HG02970 (cell line): ENCODE measurements at regions not wholly inside any gene's neighbourhood (a gene's known extent, or its start where the extent isn't known, plus 50 kb on each side); places are given as distances from the start of the nearest gene placed in this dataset.
"Not testable (repeated sequence)": the region's sequence is repeated elsewhere in the genome, so short reads cannot be mapped to it uniquely, and the experiment has no call there.

Experiments used
- ATAC-seq: cut with Tn5 transposase; IDR thresholded peaks from one replicate; pipeline ENCODE4 v1.9.1; 2021; ENCODE audit warnings: mild to moderate bottlenecking, moderate library complexity, moderate number of reproducible peaks; ENCODE audit not compliant: unreplicated experiment, low FRiP score

DNA sequence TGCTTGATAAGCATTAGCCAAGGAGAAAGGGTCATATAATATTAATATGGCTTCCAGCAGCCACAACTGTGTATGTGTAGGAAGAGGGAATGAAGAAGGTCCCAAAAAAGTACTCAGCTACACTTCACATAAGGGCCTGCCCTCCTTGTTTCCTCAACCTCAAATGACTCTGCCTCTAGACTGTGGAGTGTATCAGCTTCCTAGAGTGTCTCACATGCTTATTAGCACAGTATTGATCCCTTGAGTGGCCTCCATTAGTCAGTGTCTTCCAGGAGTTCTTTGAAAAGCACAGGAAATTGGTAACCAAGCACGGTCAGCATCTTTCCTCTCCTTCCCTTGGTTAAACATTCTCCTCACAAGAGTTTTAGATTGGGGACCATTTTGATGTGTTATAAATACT, 190.4 kb upstream of the ATP10B start:
- no peak for ATAC-seq

DNA sequence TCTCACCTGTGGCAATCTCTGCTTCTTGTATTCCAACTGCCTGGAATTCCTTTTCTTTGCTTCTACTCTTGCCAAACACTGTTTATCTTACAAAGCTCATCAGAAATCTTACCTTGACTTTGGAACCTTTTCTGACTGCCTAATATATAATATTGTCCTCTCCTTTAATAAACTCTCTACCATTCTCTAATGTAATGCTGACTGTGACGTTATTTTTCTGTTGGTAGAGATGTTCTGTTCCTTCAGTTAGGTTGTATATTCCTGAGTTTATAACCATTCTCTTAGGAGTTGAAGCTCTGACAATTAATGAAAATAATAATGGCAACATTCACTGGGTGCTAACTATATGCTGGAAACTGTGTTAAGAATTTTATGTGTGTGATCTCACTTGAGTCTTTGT, 188.8 kb upstream of the ATP10B start:
- no peak for ATAC-seq

DNA sequence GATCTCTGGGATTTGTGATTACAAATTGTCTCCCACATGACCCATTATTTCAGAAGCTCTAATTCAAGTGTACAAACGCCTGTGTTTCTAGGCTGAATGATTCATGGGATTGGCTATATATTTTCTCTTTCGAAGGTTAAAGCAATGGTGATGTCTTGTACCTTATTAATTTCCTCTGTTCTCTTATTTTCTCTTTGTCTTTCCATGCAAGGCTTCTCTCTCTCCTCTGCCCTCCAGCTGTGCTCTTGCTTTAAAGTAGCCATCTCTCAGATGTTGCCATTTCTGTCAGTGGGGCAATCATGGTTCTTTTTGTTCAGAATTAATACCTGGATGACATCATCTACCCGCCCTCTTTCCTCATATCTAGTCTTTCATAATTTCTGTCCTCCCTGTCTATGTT, 184.3 kb upstream of the ATP10B start:
- ATAC-seq: no peak

DNA sequence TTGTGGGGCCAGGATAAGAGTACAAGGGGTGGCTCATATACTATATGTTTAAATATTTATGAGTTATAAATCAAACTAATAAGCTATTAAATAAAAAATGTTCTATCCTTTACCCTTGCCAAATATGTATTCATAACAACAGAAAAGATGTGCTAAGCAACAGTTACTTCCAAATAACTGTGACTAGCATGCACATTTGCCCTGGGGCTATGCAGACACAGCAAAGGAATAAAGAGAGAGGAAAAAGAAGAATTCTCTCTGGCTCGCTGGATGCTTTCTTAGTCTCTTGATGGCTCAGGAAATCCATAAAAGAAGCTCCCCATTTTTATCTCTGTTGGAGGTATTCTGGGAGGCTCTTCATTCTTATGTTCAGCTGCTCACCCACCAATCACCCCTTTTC, 182.4 kb upstream of the ATP10B start:
- ATAC-seq: no peak

DNA sequence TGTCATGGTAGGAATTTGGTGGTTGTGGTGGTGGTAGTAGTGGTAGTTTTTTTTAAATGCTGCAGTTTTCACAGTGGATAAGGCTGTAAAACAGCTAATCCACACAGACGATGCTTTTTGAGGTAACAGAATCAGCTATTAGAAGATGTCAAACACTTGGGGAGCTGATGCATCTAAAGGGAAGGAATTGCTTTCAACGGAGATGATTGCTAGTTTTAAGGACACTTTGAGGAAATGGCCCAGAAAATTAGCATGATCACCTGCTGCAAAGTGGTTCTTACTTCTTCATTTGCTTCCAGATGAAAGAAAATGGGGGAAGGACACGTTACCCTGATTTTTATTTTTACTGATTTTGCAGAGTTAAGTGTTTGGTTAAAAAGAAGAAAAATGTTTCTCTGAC, 178.2 kb upstream of the ATP10B start:
- no peak for ATAC-seq

DNA sequence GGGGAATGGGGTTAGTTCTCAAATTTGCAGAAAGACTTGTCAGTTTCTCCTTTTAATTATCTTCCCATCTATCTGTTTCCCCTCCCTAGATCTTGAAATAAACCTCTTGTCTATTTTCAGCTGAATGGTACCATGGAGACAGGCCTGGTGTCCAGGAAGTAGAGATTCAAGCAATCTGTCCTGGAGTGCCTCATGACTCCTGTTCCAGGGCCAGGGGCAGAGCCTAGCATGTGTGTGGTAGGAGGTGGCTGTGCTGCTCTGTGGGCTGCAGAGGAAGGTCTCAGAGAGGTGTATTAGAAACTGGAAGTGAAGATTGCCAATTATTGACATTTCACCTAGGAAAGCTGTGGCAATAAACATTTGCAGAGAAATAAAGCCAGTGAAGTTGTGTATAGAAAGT, 175.8 kb upstream of the ATP10B start:
- ATAC-seq: no peak

DNA sequence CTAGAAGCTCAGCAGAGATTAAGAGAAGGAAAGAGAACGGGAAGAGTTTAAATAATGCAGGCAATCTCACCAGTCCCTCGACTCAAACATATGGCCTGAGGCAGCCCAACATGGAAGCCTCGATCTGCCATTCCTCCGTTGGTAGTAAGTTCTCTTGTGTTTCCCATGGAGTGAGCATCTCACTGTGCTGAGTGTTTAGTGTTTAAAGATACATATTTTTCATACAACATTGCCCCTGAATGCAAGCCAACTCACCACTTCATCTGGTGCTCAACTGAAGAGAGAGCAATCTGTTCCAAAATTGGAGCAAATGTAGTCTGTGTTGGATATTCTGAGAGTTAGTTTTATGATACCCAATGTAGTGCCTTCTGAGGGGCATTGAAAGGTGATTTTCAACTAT, 171.5 kb upstream of the ATP10B start:
- no peak for ATAC-seq

DNA sequence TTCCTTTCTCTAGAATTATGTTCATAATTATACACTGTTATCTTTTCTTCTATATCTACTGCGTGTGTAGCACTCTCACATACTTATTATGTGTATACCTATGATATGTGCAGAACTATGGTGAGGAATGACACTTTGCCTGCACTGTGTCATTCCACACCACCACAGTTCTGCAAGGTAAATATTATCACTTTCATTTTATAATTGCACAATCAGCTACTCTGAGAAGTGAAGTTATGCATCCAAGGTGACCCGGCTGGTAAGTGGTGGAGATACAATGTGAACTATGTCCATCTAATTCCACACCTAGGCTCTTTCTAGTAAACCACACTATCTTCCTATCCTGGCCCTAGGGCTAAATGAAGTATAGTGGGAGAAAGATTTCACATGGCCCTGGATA, 170.1 kb upstream of the ATP10B start:
- no peak for ATAC-seq

DNA sequence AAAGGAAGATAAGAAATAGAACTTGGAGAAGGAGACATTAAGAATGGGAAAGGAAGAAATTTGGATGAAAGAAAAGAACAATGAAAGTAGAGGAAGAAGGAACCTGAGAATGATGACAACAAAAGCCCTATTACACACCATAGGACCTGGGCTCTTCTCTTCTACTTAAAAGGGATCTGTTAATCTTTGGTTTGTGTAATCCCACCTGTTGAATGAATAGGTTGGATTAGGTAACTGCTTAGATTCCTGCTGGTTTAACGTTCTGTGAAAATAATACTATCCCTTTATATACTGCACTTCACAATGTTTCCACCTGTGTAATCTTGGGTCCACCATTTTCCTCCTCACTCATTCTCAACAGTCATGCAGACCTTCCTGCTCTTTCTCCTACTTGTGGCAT, 157.8 kb upstream of the ATP10B start:
- no peak for ATAC-seq

DNA sequence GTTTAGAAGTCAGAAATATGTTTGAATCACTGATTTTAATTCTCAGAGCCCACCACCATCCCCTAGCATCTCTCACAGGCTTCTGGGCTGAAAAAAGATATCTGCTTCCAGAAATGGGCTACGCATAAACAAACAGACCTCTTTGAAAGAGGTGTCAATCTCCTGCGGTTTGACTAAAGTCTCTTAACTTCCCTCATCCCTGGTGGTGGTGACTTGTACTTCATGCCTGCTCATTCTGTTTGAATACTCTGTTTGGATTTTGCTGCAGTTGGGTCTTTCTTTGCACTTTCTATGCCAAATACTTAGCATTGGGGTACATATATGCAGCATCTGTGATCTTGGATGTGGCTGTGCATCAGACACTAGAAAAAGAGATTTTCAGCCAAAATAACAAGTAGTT, 157.2 kb upstream of the ATP10B start:
- no peak for ATAC-seq

DNA sequence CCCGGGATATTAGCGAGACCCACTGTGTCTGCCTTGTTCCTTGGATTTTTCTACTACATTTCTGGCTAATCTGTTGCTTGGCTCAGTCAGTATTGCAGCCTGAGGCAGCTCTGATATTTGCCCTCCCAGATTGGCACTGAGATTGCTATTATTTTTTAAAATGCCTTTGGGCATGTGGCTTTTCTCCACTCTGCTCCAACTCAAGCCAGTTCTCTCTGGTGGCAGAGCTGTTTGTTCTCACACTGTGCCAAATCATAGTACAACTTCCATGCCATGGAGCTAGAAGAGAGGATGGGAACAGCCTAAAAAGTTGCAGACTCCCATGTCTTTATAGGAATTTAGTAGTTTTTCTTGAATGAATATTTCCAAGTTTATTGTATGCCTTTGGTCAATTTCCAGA, 155.9 kb upstream of the ATP10B start:
- ATAC-seq: no peak

DNA sequence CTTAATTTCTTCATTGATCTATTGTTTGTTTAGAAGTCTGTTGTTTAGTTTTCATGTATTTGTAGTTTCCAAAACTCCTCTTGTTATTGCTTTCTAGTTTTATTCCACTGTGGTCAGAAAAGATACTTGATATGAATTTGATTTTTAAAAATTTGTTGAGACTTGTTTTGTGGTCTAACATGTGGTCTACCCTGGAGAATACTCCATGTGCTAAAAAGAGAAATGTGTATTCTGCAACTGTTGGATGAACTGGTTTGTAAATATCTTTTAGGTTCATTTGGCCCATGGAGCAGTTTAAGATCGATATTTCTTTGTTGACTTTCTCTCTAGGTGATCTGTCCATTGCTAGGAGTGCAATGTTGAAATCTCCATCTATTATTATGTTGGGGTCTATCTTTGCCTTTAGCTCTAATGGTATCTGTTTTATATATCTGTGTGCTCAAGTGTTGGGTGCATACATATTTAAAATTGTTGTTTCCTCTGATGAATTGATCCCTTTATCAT, 150.6 kb upstream of the ATP10B start:
- no peak for ATAC-seq

DNA sequence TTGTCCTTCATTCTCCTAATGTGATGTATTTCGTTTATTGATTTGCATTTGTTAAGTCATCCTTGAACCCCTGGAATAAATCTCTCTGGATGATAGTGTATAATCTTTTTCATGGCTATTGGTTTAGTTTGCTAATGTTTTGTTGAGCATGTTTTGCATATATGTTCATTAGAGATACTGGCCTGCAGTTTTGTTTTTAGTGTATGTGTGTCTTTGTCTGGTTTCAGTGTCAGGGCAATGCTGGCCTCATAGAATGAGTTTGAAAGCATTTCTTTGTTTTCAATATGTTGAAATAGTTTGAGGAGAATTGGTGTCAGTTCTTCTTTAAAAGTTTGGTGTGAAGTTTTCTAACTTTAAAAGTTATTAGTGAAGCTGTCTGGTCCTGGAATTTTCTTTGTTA, 149.6 kb upstream of the ATP10B start:
- no peak for ATAC-seq

DNA sequence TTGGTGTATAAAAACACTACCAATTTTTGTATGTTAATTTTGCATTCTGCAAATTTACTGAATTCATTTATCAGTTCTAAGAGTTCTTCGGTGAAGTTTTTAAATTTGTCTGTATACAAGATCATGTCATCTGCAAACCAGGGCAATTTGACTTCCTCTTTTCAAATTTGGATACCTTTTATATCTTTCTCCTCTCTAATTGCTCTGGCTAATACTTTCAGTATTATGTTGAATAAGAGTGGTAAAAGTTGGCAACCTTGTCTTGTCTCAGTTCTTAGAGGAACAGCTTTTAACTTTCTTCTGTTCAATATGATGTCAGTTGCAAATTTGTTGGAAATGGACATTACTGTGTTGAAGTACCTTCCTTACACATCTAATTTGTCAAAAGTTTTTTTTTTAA, 149.1 kb upstream of the ATP10B start:
- not testable (repeated sequence) for ATAC-seq

DNA sequence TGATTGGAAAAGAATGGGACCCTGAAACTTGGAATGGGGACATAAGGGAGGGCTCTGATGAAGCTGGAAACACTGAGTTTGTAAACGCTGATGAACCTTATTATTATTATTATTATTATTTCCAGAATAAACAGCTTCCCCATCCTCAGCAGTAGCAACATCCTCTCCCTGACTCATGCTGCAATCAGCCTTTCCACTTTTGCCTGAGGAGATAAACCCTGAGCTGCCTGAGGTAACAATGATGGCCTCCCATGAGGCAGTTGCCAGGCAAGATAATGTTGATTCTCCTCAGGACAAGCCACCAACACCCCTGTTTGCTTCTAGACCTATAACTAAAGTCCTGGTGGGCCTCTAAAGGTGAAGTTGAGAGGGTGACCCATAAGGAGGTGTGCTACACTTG, 139.2 kb upstream of the ATP10B start:
- no peak for ATAC-seq

DNA sequence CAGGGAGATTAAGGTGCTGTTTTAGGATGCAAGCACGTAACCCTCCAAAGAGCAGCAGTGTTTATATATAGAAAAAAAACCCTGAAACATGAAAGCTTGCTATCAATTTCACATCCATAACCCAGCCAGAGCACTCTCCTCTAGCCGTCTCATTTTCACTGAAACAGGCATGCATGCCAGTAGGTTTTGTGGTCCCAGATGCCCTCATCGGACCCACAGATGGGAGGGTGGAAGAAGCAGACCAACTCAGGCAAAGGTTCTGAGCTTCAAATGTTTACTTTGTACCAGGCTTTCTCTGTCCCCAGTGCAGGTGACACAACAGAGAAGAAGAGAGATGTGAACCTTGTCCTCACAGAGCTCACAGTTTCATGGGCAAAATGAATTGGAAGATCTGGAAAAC, 127.4 kb upstream of the ATP10B start:
- ATAC-seq: no peak

DNA sequence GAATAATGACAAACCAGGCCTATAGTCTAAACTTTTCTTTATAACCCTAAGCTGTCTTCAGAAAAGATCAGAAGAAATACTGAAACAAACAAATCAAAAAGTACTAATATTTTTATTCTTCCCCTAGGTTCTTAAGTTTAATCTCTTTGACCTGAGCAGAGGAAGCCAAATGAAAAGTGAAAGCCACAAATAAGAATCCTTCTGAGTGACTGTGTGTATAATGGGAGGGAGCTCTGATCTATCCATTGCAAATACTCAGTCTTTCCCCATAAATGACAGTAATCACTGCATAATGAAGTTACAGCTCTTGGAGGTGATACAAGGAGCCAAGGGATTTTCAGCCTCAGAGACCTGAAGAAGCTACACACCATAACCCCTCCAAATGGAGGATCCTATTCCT, 126.9 kb upstream of the ATP10B start:
- no peak for ATAC-seq

DNA sequence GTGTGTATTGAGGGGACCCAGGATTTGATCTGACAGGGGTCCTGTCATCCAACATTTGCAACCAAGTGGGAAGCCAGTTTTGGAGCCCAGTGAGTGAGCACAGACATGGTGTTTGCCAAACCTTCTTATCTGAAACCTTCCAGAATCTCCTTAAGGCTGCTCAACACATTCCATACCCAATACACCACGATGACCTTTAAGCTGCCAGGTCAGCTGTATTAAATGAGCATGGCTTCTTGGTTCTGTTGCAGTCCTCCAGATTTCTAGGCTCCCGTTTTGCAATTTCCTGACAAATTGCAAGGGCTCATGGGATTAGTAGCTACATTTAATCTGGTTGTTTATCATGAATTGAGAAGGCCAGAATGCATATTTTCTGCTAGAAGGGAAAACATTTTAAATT, 124.2 kb upstream of the ATP10B start:
- ATAC-seq: no peak

DNA sequence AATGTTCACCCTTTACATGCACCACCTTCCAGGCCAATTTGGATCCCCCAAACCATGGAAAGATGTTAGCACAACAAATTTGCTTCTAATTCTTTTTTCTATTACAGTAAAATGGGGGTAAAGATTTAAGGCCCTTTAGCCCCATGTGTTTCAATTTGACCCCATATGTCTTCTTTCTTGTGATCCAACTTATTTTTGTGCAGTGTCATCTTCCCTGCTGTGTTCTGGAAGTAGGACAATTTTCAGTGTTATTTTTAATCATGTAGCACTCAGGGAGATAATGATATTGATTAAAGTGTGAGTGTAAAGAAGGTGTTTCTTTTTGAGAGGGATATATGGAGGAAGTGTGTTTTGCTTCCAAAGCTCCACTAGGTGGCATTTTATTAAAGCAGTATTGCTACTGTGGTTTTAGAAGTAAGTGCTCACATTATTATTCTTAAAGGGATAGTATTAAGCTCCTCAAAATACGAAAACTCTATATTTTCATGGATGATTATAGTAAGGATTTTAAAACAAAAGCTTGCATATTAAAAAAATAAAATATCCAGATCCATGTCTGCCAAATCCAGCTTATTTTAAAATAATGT, 118.7 kb upstream of the ATP10B start:
- no peak for ATAC-seq

DNA sequence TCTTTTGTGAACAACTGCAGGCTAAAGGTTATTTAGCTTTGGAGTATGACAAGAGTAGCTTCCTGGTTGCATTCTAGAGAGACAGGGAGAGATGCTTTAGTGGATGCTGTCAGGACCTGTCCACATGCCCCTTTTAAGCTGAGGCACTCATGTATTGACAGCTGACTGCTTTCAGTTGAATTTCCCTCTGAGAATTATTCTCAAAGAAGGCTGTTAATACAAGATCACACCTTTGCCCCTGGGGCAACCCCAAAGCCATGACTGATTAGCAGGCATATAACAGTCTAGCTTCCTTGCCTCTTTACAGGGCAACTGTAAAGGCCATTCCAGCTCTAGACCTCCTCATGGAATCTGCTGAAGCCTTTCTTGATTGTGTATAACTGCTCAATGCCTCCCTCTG, 117.6 kb upstream of the ATP10B start:
- no peak for ATAC-seq

DNA sequence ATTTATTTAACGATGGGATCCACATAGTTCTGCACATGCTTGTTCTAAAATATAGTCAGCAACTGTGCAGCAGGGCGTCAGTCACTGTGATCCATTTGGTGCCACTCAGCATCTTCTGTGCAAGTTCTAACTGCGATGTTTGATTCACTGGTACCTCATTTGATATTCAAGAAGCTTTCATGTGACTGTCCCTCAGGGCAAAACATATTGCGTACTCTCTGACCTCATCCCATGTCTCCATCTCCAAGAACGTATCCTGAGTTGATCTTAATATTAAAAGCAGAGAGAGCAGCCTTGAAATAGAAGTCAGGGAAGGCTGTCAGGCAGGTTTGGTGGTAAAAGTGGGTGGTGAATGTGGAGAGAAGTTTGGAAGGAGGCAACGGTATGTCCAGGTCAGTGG, 116.5 kb upstream of the ATP10B start:
- no peak for ATAC-seq

DNA sequence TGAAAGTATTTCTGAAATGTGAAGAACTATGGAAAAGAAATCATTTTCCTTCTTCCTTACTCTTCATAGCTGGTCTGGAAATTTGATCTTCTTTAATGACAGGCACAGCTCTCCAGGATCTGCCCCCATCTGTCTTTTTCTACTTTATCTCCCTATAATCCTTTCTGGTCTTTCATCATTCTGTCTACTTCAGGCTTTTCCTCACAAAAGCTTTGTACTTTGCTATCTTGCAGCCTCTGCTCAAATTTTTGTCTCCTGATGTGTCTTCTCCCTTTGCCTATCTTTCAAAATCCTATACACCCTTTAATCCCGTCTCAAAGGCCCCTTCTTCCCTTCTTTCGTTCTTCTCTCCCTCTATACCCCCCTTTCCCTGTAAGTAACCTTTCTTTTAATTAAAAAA, 114.9 kb upstream of the ATP10B start:
- no peak for ATAC-seq

DNA sequence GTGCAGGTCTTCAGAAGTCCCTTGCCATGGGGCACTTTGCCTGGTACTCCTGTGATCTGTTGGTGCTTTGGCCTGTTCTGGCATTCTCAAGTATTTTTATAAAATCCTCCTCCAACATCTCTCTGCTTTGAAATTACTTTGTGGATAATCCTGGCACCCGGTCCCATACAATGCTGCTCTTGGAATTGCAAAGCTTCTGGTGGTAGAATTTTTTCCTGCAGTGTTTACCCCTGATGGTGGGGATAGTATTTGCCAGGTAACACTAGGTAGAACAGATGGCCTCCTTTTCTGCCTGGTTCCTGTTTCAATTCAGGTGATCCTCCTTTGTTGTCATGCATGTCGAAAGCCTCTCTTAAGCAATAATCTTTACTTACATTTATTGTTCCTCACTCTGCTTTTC, 109.8 kb upstream of the ATP10B start:
- no peak for ATAC-seq
